Endothelial cell of umbilical vein (primary cell): ENCODE measurements at regions not wholly inside any gene's neighbourhood (a gene's known extent, or its start where the extent isn't known, plus 50 kb on each side); places are given as distances from the start of the nearest gene placed in this dataset.
"Not testable (repeated sequence)": the region's sequence is repeated elsewhere in the genome, so short reads cannot be mapped to it uniquely, and the experiment has no call there.

Source experiments
- CTCF ChIP-seq, 2 donors: IDR thresholded peaks; 1 replicate in 1 of 2; 2 replicates in 1 of 2; pipeline ENCODE4 v1.5.1; 2011; ENCODE audit warnings: low read length in 2 of 2, mild to moderate bottlenecking in 2 of 2, moderate library complexity in 2 of 2, control low read depth in 1 of 2, inconsistent platforms in 1 of 2, low read depth in 1 of 2; ENCODE audit not compliant: insufficient read depth in 1 of 2; ENCODE audit errors: extremely low read depth in 1 of 2
- EZH2 ChIP-seq: IDR thresholded peaks from 2 replicates; pipeline ENCODE4 v1.6.1; 2012; ENCODE audit warnings: borderline replicate concordance, low read depth, mild to moderate bottlenecking, moderate library complexity, low read length, inconsistent platforms; ENCODE audit not compliant: severe bottlenecking
- GATA2 ChIP-seq: IDR thresholded peaks from 2 replicates; pipeline ENCODE4 v1.7.0; 2011; ENCODE audit warnings: low read depth, mild to moderate bottlenecking, moderate library complexity, mixed read lengths, low read length; ENCODE audit not compliant: insufficient read length, insufficient read depth
- MAX ChIP-seq: IDR thresholded peaks from 2 replicates; pipeline ENCODE4 v1.6.1; 2011; ENCODE audit not compliant: insufficient read depth, insufficient read length
- POLR2A ChIP-seq: IDR thresholded peaks from 2 replicates; pipeline ENCODE4 v1.6.1; 2012; ENCODE audit warnings: low read depth, mild to moderate bottlenecking, control low read depth, low read length
- POLR2AphosphoS5 ChIP-seq: IDR thresholded peaks from 2 replicates; pipeline ENCODE4 v1.6.1; 2012; ENCODE audit warnings: low read depth, mild to moderate bottlenecking, control low read depth, low read length, moderate library complexity; ENCODE audit not compliant: insufficient read depth

- not testable (repeated sequence) for TF ChIP-seq POLR2A; CTCF (IDR thresholded peaks at IDR 0.05; ENCODE audit: extremely low read depth in 1 of 2, insufficient read depth in 1 of 2, low read depth in 1 of 2, low read length in 2 of 2); MAX; EZH2; GATA2; POLR2AphosphoS5
Measured at GRCh38 chr16:16530744-16531143, 151.8 kb downstream of the NPIPA7 start.
